ENCODE measurements at regions not wholly inside any gene's neighbourhood (a gene's known extent, or its start where the extent isn't known, plus 50 kb on each side); places are given as distances from the start of the nearest gene placed in this dataset.

- no peak for DNase-seq (ENCODE audit: low read depth in 1 of 2, low spot score in 1 of 2)
- H3K27ac ChIP-seq (replicated peaks), result no peak overlapping the region
Observed at GRCh38 chr15:87575896-87576473, 680.6 kb downstream of the NTRK3 start.

GRCh38 chr15:87573534-87573933, 683.0 kb downstream of the NTRK3 start:
- H3K4me3 ChIP-seq (replicated peaks; ENCODE audit: insufficient read depth, low read length), result no peak overlapping the region
- H3K27ac ChIP-seq (replicated peaks), result no peak overlapping the region
- H3K27me3 ChIP-seq (ENCODE audit: insufficient read depth, poor library complexity, severe bottlenecking), result no peaks in the 10 kb centered on the region
- DNase-seq (ENCODE audit: low read depth in 1 of 2, low spot score in 1 of 2), result no peak
- TF ChIP-seq REST (IDR thresholded peaks at IDR 0.05; ENCODE audit: insufficient replicate concordance, low read depth), result no peak
- no peak for TF ChIP-seq POLR2AphosphoS5 (IDR thresholded peaks at IDR 0.05; ENCODE audit: low read depth)
- TF ChIP-seq GABPA (IDR thresholded peaks at IDR 0.05; ENCODE audit: low read depth), result no peak
- no peak for TF ChIP-seq CTCF (IDR thresholded peaks at IDR 0.05; ENCODE audit: insufficient read depth, low read length)

More at GRCh38 chr15:87575896-87576473, 680.6 kb downstream of the NTRK3 start:
- Histone ChIP-seq H3K27me3 (ENCODE audit: insufficient read depth, poor library complexity, severe bottlenecking) (no peaks in the 10 kb centered on the region), H3K4me3 (replicated peaks; ENCODE audit: insufficient read depth, low read length) (no peak overlapping the region)
- TF ChIP-seq POLR2AphosphoS5 (IDR thresholded peaks at IDR 0.05; ENCODE audit: low read depth), result no peak
- no peak for TF ChIP-seq REST (IDR thresholded peaks at IDR 0.05; ENCODE audit: insufficient replicate concordance, low read depth)
- no peak for TF ChIP-seq CTCF (IDR thresholded peaks at IDR 0.05; ENCODE audit: insufficient read depth, low read length)
- TF ChIP-seq GABPA (IDR thresholded peaks at IDR 0.05; ENCODE audit: low read depth), result no peak
- TF ChIP-seq SPI1 (IDR thresholded peaks at IDR 0.05; ENCODE audit: borderline replicate concordance, low read depth), result no peak

- Histone ChIP-seq H3K27me3 (ENCODE audit: insufficient read depth, poor library complexity, severe bottlenecking) (no peaks in the 10 kb centered on the region), H3K27ac (replicated peaks) (no peak overlapping the region), H3K4me3 (replicated peaks; ENCODE audit: insufficient read depth, low read length) (no peak overlapping the region)
- no peak for TF ChIP-seq POLR2AphosphoS5 (IDR thresholded peaks at IDR 0.05; ENCODE audit: low read depth)
- TF ChIP-seq CTCF (IDR thresholded peaks at IDR 0.05; ENCODE audit: insufficient read depth, low read length), result no peak
- TF ChIP-seq REST (IDR thresholded peaks at IDR 0.05; ENCODE audit: insufficient replicate concordance, low read depth), result no peak
- TF ChIP-seq SPI1 (IDR thresholded peaks at IDR 0.05; ENCODE audit: borderline replicate concordance, low read depth), result no peak
- no peak for TF ChIP-seq GABPA (IDR thresholded peaks at IDR 0.05; ENCODE audit: low read depth)
- DNase-seq (ENCODE audit: low read depth in 1 of 2, low spot score in 1 of 2), result no peak
Observed at GRCh38 chr15:87573039-87573438, 683.5 kb downstream of the NTRK3 start.

Data from HL-60 (cell line).